Vagina (tissue), 2 donors: ENCODE measurements at regions not wholly inside any gene's neighbourhood (a gene's known extent, or its start where the extent isn't known, plus 50 kb on each side); places are given as distances from the start of the nearest gene placed in this dataset.

Experiments used
- CTCF ChIP-seq, 3 experiments: fragments of 450-650 bp in 2 of 3; fragments of 200-600 bp in 1 of 3; sonication (generic) in 1 of 3; IDR thresholded peaks; one replicate each; pipeline ENCODE4 v1.5.1; 2017 to 2019; ENCODE audit warnings: antibody characterized with exemption in 3 of 3, mild to moderate bottlenecking in 2 of 3, moderate library complexity in 2 of 3
- POLR2A ChIP-seq, 2 donors: fragments of 450-650 bp; IDR thresholded peaks; one replicate each; pipeline ENCODE4 v1.6.1; 2017; ENCODE audit warnings: antibody characterized with exemption in 2 of 2, mild to moderate bottlenecking in 2 of 2, moderate library complexity in 2 of 2

GRCh38 chr11:39205236-39205995, 2254.0 kb downstream of the LRRC4C start:
- TF ChIP-seq CTCF (IDR thresholded peaks at IDR 0.05) (no peak), POLR2A (IDR thresholded peaks at IDR 0.05) (no peak)
